ENCODE measurements at regions not wholly inside any gene's neighbourhood (a gene's known extent, or its start where the extent isn't known, plus 50 kb on each side); places are given as distances from the start of the nearest gene placed in this dataset.

DNA sequence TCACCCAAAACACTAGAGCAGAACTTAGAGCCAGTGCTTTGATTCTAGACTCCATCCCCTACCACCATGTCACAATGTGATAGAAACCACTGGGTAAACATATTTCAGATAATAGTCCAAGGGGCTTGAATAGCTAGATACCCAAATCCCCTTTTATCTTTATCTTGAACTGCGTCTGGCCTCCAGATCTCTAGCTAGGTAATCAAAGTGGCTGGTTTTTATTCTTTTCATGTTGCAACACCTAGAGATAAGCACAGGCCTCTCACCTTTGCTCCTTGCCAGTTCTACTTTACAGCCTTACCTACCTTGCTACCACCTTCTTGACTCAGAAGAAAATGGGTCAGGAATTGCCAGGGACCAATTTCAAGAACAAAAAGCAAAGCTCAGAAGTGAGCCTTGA is 171.2 kb downstream of the C1D start (continued):
- TF ChIP-seq ZNF462 (CRISPR knock-in tag; IDR thresholded peaks at IDR 0.05) = no peak
- TF ChIP-seq EZH2 (IDR thresholded peaks at IDR 0.05; ENCODE audit: low read depth, unreplicated experiment) = no peak
- no peak for TF ChIP-seq STAT1 (IDR thresholded peaks at IDR 0.05; ENCODE audit: unreplicated experiment)
- no peak for TF ChIP-seq REST (IDR thresholded peaks at IDR 0.05; ENCODE audit: unreplicated experiment)

DNA sequence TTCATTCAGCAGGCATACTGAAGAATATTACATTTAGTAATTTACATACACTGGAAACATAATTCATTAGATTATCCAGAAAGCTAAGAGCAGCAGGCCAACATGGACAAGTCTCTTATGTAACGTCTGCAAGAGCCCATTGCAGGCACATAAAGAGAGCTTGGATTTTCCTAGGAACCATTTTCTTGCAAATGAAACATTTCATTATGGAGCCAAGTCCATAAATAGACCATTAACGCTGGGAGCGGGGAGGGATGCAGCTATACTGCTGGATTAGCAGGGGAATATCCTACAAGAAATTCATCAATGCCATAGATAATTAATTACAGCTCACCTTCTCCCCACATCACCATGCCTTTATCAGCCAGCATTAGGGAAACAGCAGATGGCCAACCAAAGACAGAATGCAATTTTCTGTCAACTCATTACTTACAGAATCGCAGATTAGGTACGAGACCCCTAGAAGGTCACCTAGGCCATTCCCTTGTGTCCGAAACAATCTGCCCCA is 170.4 kb downstream of the C1D start:
- peaks cover 18% of the 10 kb centered on the region for H3K27me3 Mint-ChIP-seq (ENCODE audit: insufficient read depth, low read depth, poor library complexity)
- peaks cover 15% of the 10 kb centered on the region for H3K4me1 ChIP-seq (ENCODE audit: insufficient read depth)
- ATAC-seq = no peak
- TF ChIP-seq EZH2phosphoT487 (IDR thresholded peaks at IDR 0.05; ENCODE audit: unreplicated experiment) (no peak), STAT1 (IDR thresholded peaks at IDR 0.05; ENCODE audit: unreplicated experiment) (no peak), REST (IDR thresholded peaks at IDR 0.05; ENCODE audit: unreplicated experiment) (no peak), JUNB (IDR thresholded peaks at IDR 0.05; ENCODE audit: unreplicated experiment) (no peak), CTCF (conservative IDR thresholded peaks at IDR 0.05; ENCODE audit: low read depth in 2 of 2) (no peak)
- TF ChIP-seq, protein P1, sequence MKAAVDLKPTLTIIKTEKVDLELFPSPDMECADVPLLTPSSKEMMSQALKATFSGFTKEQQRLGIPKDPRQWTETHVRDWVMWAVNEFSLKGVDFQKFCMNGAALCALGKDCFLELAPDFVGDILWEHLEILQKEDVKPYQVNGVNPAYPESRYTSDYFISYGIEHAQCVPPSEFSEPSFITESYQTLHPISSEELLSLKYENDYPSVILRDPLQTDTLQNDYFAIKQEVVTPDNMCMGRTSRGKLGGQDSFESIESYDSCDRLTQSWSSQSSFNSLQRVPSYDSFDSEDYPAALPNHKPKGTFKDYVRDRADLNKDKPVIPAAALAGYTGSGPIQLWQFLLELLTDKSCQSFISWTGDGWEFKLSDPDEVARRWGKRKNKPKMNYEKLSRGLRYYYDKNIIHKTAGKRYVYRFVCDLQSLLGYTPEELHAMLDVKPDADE (IDR thresholded peaks at IDR 0.05) = no peak

More for the DNA sequence above, 170.4 kb downstream of the C1D start:
- Histone ChIP-seq H3F3A (replicated peaks; ENCODE audit: low read depth) (no peaks in the 10 kb centered on the region), H3K79me2 (replicated peaks; ENCODE audit: insufficient read depth) (no peaks in the 10 kb centered on the region), H2AFZ (no peak overlapping the region), H3K4me3 (no peak overlapping the region), H3K36me3 (ENCODE audit: insufficient read depth) (no peaks in the 10 kb centered on the region), H3K27me3 (ENCODE audit: insufficient read depth) (no peaks in the 10 kb centered on the region), H3K27ac (ENCODE audit: low read depth) (no peak overlapping the region), H3K9me2 (ENCODE audit: insufficient read depth) (peaks cover 12% of the 10 kb centered on the region; the same call in 1 of the 2 replicates), H4K20me1 (replicated peaks; ENCODE audit: insufficient read depth) (no peaks in the 10 kb centered on the region), H3K4me2 (no peak overlapping the region)
- Mint-ChIP-seq H3K27ac (no peak overlapping the region), H3K4me1 (peaks cover 19% of the 10 kb centered on the region), H3K9me3 (no peaks in the 10 kb centered on the region; the same call in 2 of the 3 replicates), H3K4me3 (no peak overlapping the region), H3K36me3 (ENCODE audit: low read depth) (no peaks in the 10 kb centered on the region)
- DNase-seq (ENCODE audit: low spot score) = no peak
